ENCODE measurements at regions not wholly inside any gene's neighbourhood (a gene's known extent, or its start where the extent isn't known, plus 50 kb on each side); places are given as distances from the start of the nearest gene placed in this dataset.
"Not testable (repeated sequence)": the region's sequence is repeated elsewhere in the genome, so short reads cannot be mapped to it uniquely, and the experiment has no call there.

DNA sequence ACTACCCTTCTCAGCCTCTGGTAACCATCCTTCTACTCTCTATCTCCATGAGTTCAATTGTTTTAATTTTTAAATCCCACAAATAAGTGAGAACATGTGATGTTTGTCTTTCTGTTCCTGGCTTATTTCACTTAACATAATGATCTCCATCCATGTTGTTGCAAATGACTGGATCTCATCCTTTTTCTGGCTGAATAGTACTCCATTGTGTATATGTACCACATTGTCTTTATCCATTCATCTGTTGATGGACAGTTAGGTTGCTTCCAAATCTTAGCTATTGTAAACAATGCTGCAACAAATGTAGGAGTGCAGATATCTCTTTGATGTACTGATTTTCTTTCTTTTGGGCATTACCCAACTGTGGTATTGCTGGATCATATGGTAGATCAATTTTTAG is 103.0 kb downstream of the CARTPT start:
- DNase-seq (ENCODE audit: low read depth): not testable (repeated sequence)

DNA sequence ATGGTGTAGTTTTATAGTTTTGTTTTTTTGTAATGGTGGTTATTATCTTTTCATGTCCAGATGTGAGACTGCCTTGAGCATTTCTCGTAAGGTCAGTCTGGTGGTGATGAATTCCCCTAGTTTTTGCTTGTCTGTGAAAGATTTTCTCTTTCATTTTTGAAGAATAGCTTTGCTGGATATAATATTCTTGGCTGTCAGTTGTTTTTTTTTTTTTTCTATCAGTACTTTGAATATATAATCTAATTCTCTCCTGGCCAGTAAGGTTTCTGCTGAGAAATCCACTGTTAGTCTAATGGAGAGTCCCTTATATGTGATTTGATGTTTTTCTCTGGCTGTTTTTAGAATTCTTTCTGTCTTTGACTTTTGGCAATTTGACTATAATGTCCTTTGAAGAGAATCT is 106.9 kb downstream of the CARTPT start:
- no peak for DNase-seq (ENCODE audit: low read depth)

DNA sequence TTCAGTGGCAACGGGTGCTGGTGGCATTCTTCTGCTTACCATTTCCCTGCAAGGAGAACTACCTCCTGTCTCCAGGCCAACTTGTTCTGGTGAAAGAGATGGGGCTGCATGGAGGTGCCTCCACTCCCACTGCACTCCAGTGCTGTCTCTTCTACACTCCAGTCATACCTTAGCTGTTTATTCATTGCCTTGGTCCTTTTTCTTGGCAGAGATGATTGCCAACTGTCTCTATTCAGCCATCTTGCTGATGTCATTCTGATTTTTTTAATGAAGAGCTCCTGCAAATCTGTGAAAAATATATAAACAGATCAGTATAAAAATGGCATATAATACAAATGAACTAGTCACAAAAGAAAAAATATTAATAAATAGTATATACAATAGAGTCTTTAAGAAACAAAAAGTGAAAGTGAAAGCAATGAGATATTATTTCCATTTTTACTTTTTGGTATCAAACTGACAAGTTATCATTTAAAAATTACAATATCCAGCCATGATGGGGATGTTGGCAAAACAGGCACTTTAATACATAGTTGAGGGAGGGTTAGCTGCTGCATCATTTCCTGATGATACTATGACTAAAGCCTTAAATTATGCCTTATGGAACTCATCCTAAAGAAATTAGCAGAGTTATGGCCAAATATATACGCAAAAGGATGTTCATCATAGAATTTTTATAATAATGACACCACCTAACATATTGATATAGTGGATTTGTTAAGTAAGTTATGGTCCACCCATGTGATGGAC is 109.4 kb downstream of the CARTPT start:
- DNase-seq (ENCODE audit: low read depth): no peak

DNA sequence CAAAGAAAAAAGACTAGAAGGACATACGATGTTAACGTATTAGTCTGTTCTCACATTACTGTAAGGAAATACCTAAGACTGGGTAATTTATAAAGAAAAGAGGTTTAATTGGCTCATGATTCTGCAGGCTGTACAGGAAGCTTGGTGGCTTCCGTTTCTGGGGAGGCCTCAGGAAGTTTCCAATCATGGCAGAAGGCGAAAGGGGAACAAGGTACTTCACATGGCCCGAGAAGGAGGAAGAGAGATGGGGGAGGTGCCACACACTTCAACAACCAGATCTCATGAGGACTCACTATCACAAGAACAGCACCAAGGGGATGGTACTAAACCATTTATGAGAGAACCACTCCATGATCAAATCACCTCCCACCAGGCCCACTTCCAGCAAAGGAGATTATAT is 110.1 kb downstream of the CARTPT start:
- no peak for DNase-seq (ENCODE audit: low read depth)

DNA sequence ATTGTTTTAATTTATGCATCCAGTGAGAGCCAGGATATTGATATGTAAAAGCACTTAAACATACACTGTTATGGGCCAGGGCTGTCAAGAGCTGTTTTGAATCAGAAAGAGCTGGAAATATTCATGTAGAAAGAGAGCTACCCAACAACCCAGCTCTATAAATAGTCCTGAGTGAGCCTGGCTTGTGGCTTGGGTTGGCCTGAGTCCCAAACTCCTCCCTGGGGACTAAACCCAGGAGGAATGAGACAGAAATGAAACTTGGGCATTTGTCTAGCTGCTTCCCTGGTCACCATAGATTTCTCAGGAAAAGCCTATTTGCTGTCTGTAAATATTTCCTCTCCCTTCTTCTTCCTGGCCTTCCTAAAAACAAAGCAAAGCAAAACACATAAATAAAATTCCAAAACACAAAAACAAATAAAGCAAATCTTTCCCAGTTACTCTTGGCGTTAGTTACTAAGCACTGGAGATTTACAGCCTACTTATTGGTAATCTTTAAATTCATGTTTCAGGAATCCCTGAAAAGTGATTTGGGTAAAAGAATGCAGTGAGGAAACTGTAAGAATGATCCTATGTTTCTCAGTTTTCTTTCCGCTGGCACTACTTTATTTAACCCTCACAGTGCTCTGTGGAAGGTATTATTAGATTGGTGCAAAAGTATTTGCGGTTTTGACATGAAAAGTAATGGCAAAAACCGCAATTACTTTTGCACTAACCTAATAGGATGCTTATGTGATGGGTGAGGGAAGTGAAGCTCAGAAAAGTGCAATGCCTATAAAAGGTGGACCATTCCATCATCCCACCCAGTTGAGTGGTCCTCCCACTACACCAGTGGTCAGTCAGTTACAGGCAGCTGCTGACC is 111.8 kb downstream of the CARTPT start:
- DNase-seq (ENCODE audit: low read depth): peak; percentile 78

DNA sequence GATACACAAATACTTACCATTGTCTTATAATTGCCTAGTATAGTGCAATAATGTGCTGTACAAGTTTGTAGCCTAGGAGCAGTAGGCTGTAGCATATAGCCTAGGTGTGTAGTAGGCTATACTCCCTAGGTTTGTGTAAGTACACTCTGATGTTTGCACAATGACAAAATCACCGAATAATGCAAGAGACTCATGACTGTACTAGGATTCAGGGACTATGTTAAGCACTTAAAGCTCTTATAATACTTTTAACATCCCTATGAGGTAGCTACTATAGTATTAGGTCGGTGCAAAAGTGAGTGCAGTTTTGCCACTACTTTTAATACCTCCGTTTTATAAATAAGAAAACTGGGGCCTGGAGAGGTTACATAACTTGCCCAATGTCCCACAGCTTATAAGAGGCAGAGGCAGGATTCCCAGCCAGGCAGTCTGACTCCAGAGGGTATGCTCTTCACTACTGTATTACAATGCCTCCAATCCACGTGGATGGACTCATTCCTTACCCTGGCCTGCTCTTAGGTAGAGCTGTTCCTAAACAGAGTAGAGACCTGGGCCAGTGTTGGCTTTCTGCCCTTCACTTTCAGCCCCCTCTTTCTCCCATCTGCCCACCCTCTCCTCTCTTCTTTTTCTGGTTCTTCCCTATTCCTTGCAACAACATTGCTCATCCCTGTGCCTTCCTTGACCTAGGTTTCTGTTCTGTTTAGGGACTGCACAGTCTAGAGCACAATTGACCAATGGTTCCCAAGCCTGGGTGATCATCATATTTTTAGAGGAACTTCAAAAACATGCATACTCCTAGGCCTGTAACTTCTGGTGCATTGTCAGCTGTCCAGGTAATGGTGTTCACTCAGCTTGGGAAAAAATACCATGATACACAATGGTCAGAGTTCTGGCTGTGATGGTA is 114.0 kb downstream of the CARTPT start:
- no peak for DNase-seq (ENCODE audit: low read depth)

DNA sequence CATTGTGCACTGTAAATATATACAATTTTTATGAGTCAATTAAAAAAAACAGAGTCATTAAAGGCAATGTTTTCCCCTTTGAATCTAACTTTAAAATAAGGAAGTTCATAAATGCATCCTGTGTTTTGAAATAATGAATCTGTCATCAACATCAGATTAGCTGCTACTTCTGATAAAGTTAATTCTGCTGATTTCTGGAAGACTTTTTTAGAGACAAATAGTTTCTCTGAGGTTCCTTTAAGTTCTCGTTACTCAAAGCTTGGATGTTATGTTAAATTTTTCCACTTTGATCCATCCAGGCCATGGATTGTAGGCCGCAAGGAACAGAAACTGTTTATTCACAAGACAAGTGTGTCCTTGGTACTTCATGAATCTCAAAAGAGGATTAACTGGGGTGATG is 115.5 kb downstream of the CARTPT start:
- no peak for DNase-seq (ENCODE audit: low read depth)

DNA sequence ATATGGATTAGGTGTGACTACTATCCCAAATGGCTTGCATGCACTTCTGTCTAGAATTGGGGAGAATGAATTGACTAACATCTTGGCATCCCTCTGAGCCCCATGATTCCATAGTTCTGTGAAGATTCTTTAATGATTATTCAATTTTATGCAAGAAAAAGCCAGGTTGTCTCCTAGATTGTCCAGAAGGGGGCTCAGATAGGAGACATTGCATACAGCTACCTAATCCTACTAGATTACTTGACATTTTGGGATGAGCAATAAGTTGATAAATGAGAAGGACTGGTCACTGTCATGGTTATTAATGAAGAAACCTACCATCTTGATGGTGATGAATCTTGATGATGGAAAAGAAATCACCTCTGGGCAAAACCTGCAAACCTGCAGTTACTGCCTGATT is 117.0 kb downstream of the CARTPT start:
- no peak for DNase-seq (ENCODE audit: low read depth)

DNA sequence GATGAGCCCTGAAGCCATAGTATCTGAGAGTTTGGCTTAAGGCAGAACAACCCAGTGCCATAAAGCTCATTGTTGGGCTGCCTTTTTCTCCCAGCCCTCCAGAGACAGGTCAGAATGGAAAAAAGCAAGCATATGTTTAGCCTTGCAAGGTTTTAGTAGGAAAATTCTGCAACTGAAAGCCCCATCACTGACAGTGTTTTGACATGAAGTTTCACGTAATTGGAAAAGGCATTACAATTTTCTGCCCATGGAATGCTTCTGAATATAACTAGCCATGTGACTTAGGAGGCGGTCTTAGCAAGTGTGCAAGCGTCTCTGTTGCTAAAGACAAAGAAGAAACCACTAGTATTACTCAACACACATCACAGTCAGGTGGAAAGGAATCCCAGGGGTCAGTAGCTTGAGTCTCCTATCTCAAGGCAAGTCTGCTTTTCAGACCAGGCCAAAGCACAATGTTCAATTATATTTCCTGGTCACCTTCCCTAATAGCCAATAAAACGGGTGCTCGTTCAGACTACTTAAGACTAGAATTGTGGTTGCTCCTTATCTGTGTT is 117.6 kb downstream of the CARTPT start:
- DNase-seq (ENCODE audit: low read depth): no peak

DNA sequence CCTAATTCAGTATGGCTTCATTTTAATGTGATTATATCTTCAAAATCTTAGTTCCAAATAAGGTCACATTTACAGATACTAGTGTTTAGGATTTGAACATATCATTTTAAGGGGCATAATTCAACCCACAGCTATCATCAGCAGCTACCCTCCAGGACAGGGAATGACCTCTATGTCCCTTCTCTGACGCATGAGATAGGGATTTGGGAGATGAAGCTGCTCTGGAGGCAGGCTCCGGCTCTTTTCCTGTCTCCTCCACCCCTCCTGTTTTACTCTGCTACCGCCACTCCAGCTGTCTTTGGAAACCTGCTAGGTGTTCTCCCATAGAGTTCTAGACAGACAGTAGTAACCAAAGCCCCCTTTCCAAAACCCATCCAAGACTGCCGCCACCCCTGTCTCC is 119.2 kb downstream of the CARTPT start:
- no peak for DNase-seq (ENCODE audit: low read depth)

DNA sequence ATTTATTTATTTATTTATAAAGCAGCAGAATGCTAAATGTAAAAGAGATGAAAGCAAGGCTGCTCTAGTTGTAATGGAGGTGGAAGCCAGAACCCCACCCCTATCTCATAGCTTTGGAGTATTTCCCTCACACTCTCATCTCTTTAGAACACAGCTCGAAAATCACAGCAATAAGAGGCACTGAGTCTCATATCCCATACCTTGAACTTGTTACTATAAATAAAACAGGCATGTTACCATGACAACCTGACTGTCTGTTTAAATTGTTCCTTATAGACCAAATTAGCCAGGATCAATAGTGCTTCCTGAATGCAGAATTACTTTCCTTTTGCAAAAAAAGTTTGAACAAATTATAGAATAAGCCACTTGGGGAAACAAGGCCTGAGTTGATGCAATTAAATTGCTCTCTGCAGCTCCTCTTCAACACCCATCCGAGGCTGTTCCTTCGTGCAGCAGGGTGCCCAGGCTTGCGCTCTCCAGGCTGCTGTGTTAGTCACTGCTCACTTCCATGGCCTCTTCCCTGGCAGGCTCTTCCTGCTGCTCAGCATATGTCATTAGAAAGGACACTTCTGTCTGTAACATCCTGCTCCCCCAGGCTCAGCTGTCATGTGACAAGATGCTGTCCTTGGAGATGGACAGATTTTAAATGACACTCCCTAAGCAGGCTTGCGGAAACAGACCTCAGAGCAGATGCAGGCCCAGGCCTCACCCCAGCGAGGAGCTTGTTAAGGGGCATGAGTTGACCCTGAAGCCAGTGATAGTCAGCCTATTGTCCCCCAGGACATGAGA is 120.2 kb downstream of the CARTPT start:
- no peak for DNase-seq (ENCODE audit: low read depth)

DNA sequence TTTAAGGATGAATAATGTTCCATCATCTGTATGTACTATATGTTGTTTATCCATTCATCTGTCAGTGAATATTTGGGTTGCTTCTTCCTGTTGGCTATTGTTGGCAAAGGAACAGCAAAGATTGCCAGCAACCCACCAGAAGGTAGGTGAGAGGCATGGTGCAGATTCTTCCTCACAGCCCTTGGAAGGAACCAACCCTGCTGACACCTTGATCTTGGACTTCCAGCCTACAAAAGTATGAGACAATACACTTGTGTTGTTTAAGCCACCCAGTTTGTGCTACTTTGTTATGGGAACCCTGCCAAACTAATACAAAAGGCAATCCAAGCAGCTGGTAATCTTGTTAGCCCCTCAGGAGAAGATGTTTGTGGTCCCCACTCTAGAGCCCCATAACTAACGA is 122.0 kb downstream of the CARTPT start:
- no peak for DNase-seq (ENCODE audit: low read depth)

DNA sequence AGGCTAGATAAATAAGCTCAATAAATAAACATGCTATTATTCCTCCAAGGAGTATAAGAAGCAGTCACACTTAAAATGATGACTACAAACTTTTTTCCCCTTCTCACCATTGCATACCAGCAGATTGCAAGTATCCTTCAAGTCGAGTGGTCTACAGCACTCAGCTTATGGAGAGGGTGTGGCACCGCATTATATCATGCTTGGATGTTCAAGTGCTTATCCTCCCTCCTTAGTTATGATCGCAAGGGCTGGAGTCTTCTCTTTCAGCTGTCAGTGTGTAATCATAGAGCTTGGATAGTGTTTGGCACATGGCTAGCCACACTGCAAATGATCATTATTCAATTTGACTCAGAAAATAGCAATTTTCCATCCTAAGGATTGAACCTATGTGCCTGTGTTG is 124.0 kb downstream of the CARTPT start:
- no peak for DNase-seq (ENCODE audit: low read depth)

DNA sequence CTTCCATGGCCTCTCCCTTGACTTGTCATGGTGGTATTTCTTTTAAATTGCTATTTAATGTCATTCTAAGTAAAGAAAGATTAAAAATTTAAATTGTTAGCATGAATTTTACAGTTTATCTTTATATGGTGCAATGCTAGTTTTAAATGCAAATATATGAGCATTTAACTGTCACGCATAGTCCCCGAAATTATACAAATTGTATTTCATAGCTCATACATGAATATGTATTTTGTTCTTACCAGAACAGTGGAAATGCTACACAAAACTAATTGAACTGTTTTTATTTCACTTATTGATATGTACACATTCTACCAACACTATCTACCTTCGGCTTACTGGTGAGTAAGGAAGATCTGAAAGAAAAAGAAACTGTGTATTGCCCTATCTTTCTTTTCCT is 125.8 kb downstream of the CARTPT start:
- no peak for DNase-seq (ENCODE audit: low read depth)

DNA sequence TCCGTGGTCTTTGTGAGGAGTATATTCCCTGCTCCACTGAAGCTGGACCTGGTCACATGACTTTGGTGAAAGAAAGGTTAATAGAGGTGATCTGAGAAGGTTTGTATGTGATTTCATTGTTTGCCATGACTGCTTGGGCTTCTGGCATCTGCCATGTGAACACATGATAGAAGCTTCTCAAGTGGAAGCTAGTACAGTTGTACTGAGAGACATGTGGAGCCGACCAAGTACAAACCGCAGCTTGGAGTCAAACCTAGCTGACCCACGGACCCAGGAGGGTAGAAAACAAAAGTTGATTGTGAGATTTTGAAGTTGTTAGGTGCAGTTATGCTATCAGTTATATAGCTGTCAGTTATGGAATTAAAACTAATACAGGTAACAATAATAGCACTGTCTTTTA is 140.4 kb downstream of the CARTPT start:
- DNase-seq (ENCODE audit: low read depth): no peak

DNA sequence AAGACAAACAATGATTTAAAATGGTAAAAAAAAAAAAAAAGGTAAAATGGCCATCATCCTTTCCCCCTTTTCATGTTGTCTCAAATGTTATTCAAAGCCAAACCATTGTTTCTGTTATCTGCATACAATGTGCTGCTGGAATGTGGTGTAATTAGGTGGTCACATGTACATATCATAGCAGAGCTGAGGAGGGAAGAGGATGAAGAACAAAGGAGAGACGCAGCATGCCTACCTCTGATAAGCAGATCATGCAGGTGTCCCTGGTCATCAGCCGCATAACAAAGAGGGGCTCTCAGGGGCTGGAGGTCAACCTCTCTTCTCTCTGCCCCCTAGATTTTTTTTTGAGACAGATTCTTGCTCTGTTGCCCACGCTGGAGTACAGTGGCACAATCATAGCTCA is 141.0 kb downstream of the CARTPT start:
- DNase-seq (ENCODE audit: low read depth): no peak

DNA sequence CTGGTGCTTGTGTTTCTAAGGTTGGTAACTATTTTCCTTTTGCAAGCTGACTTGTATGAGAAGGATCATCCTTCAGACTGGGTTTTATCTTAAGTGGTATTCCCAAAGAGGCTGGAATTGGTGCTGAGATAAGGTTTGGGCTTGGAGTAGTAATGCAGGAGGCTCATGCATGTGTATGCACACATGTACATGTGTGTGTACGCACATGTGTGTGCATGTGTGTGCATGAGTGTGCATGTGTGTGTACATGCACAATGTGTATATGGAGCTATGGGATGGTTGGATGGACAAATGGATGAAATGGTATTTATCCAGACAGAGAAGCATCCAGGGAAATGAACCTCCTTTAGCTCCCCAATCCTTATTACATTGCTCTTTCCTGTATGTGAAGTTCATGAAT is 142.6 kb downstream of the CARTPT start:
- DNase-seq (ENCODE audit: low read depth): no peak

DNA sequence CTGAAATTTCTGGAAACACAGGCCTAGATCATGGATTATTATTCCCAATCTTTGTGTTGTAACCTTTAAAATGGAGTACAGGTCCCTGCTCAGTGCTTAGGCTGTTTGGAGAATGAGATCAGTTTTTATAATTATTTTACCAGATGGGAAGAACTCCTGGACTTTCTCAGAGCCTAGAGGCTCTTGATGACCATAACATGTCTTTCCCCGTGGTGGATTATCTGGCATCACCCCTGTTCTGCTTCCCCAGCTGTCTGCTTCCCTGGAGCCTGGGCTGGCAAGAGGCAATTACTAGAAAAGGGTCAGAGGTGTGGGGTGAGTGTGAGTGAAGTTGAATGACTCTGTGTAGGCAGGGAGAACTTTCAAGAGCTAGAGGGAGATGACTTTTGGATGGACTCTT is 143.0 kb downstream of the CARTPT start:
- no peak for DNase-seq (ENCODE audit: low read depth)

DNA sequence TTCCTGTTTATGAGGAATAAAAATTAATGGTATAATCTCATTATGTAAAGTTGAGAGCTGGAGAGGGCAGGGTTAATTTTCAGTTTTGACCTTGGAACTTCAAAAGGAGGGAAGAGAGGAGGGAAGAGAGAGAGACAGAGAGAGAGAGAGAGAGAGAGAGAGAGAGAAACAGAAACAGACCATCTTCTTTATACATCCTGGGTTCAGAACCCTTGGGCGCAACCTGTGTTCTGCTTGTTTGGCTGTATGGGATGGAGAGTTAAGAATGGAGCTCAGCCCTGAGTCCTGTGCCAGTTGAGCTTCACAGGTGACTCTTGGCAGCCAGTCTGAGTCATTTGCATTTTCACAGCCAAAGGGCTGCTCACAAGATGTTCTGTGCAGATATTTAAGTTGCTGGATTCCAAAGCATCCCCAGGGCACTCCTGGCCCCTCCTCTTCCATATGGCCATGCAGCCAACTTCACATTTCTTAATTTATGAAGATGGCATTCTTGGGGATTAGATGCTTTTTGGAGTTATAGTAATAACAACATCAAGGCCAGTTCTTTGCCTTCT is 143.5 kb downstream of the CARTPT start:
- no peak for DNase-seq (ENCODE audit: low read depth)

DNA sequence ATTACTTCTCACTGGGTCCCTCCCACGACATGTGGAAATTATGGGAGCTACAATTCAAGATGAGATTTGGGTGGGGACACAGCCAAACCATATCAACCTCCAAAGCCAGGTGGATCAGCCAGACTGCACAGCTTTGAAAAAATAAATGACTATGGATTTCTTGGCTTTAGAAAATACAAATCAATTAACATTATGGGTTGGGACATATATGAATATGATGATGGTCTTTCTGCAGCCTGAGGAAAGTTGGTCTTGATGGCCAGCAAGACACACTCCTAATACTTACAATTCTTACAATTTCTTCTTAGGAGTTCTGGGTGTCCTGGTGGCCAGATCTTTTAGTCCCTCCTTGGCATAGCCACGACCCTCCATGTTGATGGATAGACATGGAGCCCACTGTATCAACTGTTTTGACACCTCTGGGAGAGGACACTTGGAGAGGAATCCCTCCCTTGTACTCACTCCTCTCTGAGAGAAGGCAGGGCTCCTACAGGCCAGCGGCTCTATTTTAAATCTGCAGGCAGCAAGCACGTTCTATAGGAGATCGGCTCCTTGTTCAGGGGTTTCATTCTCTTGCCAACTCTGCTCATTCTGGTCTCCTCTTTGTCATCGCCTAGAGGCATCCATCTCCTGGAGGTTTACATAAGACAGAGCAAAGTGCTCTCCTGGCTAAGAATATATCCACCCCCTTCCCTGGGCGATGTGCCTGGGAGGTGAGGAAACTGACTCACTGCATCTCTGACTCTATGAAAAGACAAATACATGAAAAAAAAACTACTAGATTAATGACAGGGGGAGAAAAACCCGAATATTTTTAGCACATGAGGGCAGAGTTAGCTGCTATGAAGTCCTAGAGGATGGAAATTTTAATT is 145.9 kb downstream of the CARTPT start:
- DNase-seq (ENCODE audit: low read depth): no peak

All from GM04504 (cell line).